ENCODE measurements at regions not wholly inside any gene's neighbourhood (a gene's known extent, or its start where the extent isn't known, plus 50 kb on each side); places are given as distances from the start of the nearest gene placed in this dataset.

DNA sequence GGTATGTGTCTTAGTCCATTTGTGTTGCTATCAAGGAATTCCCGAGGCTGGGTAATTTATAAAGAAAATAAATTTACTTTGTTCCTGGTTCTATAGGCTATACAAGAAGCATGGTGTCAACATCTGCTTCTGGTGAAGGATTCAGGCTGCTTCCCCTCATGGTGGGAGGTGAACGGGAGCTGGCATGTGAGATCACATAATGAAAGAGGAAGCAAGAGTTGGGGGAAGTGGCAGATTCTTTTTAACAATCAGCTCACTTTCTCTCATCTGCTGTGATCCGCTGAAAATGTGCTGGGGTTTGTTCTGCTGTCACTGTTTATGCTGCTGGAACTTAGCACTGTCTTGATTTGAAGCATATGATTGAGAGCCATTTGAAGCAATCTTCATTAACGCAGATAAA lies 730.0 kb upstream of the SORCS1 start:
- Histone ChIP-seq H3K9me2 (ENCODE audit: insufficient read depth) (no peaks in the 10 kb centered on the region), H2AFZ (ENCODE audit: low read depth, low read length, poor library complexity, severe bottlenecking) (no peak overlapping the region), H3K27me3 (ENCODE audit: insufficient read depth, low read length) (no peaks in the 10 kb centered on the region), H3K79me2 (ENCODE audit: insufficient read depth, low read length) (no peaks in the 10 kb centered on the region), H3K9me3 (ENCODE audit: control insufficient read depth in 1 of 2, insufficient read depth in 1 of 2, low read depth in 1 of 2, low read length in 2 of 2) (peaks cover 20 to 38% of the 10 kb centered on the region in 2 experiments; a peak in 3 of 4 replicates), H3K9ac (ENCODE audit: low read length) (no peak overlapping the region), H3K4me2 (ENCODE audit: low read length) (no peak overlapping the region), H3K27ac (ENCODE audit: low read depth, low read length) (no peak overlapping the region), H3K36me3 (ENCODE audit: control insufficient read depth in 1 of 2, insufficient read depth in 2 of 2, low read length in 2 of 2) (no peaks in the 10 kb centered on the region), H3K4me3 (replicated peaks in 1 of 2; ENCODE audit: low read depth in 1 of 2, low read length in 2 of 2) (no peak overlapping the region), H4K20me1 (ENCODE audit: insufficient read depth) (no peaks in the 10 kb centered on the region), H3K4me1 (ENCODE audit: control insufficient read depth in 1 of 2, insufficient read depth in 2 of 2, low read length in 2 of 2) (no peaks in the 10 kb centered on the region)
- TF ChIP-seq, protein P1, sequence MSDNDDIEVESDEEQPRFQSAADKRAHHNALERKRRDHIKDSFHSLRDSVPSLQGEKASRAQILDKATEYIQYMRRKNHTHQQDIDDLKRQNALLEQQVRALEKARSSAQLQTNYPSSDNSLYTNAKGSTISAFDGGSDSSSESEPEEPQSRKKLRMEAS (IDR thresholded peaks at IDR 0.05): no peak
- no peak for TF ChIP-seq RAD21 (IDR thresholded peaks at IDR 0.05; ENCODE audit: low read depth)
- no peak for TF ChIP-seq SRF (IDR thresholded peaks at IDR 0.05; ENCODE audit: low read depth)
- no peak for TF ChIP-seq EGR1 (IDR thresholded peaks at IDR 0.05; ENCODE audit: low read depth)
- TF ChIP-seq EZH2phosphoT487 (IDR thresholded peaks at IDR 0.05; ENCODE audit: borderline replicate concordance): no peak
- TF ChIP-seq ZBTB33 (IDR thresholded peaks at IDR 0.05; ENCODE audit: extremely low read depth, insufficient replicate concordance, low read length): no peak
- no peak for TF ChIP-seq ZFX (IDR thresholded peaks at IDR 0.05)
- no peak for TF ChIP-seq POLR2AphosphoS5 (IDR thresholded peaks at IDR 0.05; ENCODE audit: low read depth, low read length)
- TF ChIP-seq FOSL1 (IDR thresholded peaks at IDR 0.05; ENCODE audit: low read depth): no peak
- TF ChIP-seq TCF7L2 (IDR thresholded peaks at IDR 0.05; ENCODE audit: borderline replicate concordance, extremely low read depth, insufficient read depth, insufficient read length): no peak
- no peak for TF ChIP-seq CBX3 (IDR thresholded peaks at IDR 0.05; ENCODE audit: low read depth)
- TF ChIP-seq EZH2 (IDR thresholded peaks at IDR 0.05): no peak
- no peak for TF ChIP-seq ATF3 (IDR thresholded peaks at IDR 0.05)
- TF ChIP-seq ELF1 (IDR thresholded peaks at IDR 0.05; ENCODE audit: borderline replicate concordance, low read depth): no peak
- TF ChIP-seq POLR2A (IDR thresholded peaks at IDR 0.05; ENCODE audit: borderline replicate concordance, extremely low read depth, insufficient read depth, insufficient read length): no peak
- no peak for TF ChIP-seq REST (IDR thresholded peaks at IDR 0.05; ENCODE audit: low read depth)
- TF ChIP-seq CEBPB (IDR thresholded peaks at IDR 0.05; ENCODE audit: low read depth): no peak
- no peak for TF ChIP-seq CTCF (IDR thresholded peaks at IDR 0.05 in 2 of 3, conservative IDR thresholded peaks at IDR 0.05 in 1 of 3; ENCODE audit: borderline replicate concordance in 1 of 3, insufficient read depth in 1 of 3, low read depth in 2 of 3, low read length in 2 of 3)
- TF ChIP-seq SIN3A (IDR thresholded peaks at IDR 0.05; ENCODE audit: low read depth): no peak
- no TSS peak for BruUV-seq (replicated peaks)
- RAD21 ChIA-PET (ENCODE audit: low non-redundant PET in 1 of 2, low total read pairs in 2 of 2, uncharacterized antibody in 2 of 2, unreplicated experiment in 2 of 2): no interaction called here
- DNase-seq (ENCODE audit: low read depth, low spot score) (no peak), ATAC-seq (no peak)
- intact Hi-C loops (cut with micrococcal nuclease): no loop called here
- POLR2A ChIA-PET: no interaction called here
- CTCF ChIA-PET: no interaction called here

All from HCT116 (cell line).